ENCODE measurements at regions not wholly inside any gene's neighbourhood (a gene's known extent, or its start where the extent isn't known, plus 50 kb on each side); places are given as distances from the start of the nearest gene placed in this dataset.

GRCh38 chr6:101212640-101213039 is 180.9 kb upstream of the GRIK2 start:
- no peak for DNase-seq (ENCODE audit: low spot score)

- no peak for DNase-seq (ENCODE audit: low spot score)
Observed at GRCh38 chr6:101222007-101222406, 171.5 kb upstream of the GRIK2 start.

- no peak for DNase-seq (ENCODE audit: low spot score)
Observed at GRCh38 chr6:101224751-101225150, 168.8 kb upstream of the GRIK2 start.

- DNase-seq (ENCODE audit: low spot score) = peak; percentile 75
Observed at GRCh38 chr6:101226677-101227135, 166.8 kb upstream of the GRIK2 start.

GRCh38 chr6:101230866-101231265 is 162.6 kb upstream of the GRIK2 start:
- no peak for DNase-seq (ENCODE audit: low spot score)

GRCh38 chr6:101231606-101232235 is 161.8 kb upstream of the GRIK2 start:
- DNase-seq (ENCODE audit: low spot score) = no peak

GRCh38 chr6:101232961-101233360 is 160.5 kb upstream of the GRIK2 start:
- DNase-seq (ENCODE audit: low spot score) = no peak

GRCh38 chr6:101236709-101237108 is 156.8 kb upstream of the GRIK2 start:
- DNase-seq (ENCODE audit: low spot score) = no peak

GRCh38 chr6:101241442-101241841 is 152.1 kb upstream of the GRIK2 start:
- no peak for DNase-seq (ENCODE audit: low spot score)

GRCh38 chr6:101249470-101249869 is 144.0 kb upstream of the GRIK2 start:
- no peak for DNase-seq (ENCODE audit: low spot score)

GRCh38 chr6:101257163-101257562 is 136.3 kb upstream of the GRIK2 start:
- DNase-seq (ENCODE audit: low spot score) = no peak

GRCh38 chr6:101259505-101259904 is 134.0 kb upstream of the GRIK2 start:
- no peak for DNase-seq (ENCODE audit: low spot score)

- no peak for DNase-seq (ENCODE audit: low spot score)
Observed at GRCh38 chr6:101263596-101263995, 129.9 kb upstream of the GRIK2 start.

GRCh38 chr6:101266063-101266462 is 127.4 kb upstream of the GRIK2 start:
- DNase-seq (ENCODE audit: low spot score) = no peak

- no peak for DNase-seq (ENCODE audit: low spot score)
Observed at GRCh38 chr6:101268541-101268940, 125.0 kb upstream of the GRIK2 start.

- no peak for DNase-seq (ENCODE audit: low spot score)
Observed at GRCh38 chr6:101275251-101275650, 118.3 kb upstream of the GRIK2 start.

- DNase-seq (ENCODE audit: low spot score) = no peak
Observed at GRCh38 chr6:101276066-101276465, 117.4 kb upstream of the GRIK2 start.

- no peak for DNase-seq (ENCODE audit: low spot score)
Observed at GRCh38 chr6:101279410-101279809, 114.1 kb upstream of the GRIK2 start.

- no peak for DNase-seq (ENCODE audit: low spot score)
Observed at GRCh38 chr6:101281266-101281665, 112.2 kb upstream of the GRIK2 start.

- no peak for DNase-seq (ENCODE audit: low spot score)
Observed at GRCh38 chr6:101284131-101284530, 109.4 kb upstream of the GRIK2 start.

- DNase-seq (ENCODE audit: low spot score) = no peak
Observed at GRCh38 chr6:101286146-101286545, 107.4 kb upstream of the GRIK2 start.

- no peak for DNase-seq (ENCODE audit: low spot score)
Observed at GRCh38 chr6:101290346-101290745, 103.2 kb upstream of the GRIK2 start.

GRCh38 chr6:101294051-101294638 is 99.4 kb upstream of the GRIK2 start:
- DNase-seq (ENCODE audit: low spot score) = no peak
